ENCODE measurements at regions not wholly inside any gene's neighbourhood (a gene's known extent, or its start where the extent isn't known, plus 50 kb on each side); places are given as distances from the start of the nearest gene placed in this dataset.

DNA sequence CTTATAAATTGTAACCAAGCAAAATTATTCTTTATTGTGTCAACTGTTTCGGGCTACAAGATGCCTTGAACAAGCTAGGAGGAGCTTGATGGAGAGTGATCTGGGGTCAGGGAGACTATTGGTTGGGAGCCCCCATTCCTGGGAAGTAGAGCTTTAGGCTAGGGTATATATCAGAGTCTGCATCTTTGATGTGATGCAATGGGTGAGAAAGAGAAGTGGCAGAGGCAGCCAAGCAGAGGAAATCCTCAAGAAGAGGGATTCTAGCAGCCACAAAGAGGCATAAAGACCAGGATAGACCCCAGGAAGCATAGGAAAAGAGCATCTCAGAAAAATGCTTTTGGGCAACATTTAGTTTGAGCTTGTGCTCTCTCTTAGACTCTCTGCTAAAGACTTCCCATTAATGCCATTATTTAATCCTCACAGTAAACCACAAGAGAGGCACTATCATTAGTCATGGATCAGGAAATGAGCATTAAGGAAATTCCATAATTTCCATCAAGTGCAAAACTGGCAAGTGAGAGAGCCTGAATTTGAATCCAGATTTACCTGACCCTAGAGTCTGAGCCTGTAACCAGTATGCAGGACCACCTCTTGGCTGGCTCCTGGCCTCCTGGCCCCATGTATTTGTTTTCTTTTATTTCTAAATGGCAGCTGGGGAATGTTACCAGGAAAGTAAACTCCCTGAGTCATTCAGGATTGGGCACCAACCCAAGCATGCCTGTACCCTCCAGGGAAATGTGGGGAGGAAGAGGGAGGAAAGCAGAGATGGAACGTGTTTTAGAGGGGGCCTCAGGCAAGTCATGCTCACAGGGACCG is 118.7 kb downstream of the RPL22L1 start:
- no peak for DNase-seq

DNA sequence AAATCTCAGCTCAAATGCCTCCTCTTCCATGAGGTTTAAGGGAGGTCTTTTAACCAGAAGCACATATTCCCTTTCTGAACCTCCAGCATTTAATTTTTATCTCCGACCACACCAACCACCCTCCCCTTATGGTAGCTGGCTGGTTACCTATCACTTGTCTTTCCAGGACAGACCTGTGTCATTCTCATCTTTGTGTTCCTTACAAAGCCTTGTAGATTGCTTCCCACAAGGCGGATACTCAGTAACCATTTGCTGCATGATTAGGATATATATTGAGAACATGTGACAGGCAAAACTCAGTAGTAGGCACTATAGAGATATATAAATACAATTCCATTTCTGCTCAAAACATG is 119.5 kb downstream of the RPL22L1 start:
- no peak for DNase-seq

DNA sequence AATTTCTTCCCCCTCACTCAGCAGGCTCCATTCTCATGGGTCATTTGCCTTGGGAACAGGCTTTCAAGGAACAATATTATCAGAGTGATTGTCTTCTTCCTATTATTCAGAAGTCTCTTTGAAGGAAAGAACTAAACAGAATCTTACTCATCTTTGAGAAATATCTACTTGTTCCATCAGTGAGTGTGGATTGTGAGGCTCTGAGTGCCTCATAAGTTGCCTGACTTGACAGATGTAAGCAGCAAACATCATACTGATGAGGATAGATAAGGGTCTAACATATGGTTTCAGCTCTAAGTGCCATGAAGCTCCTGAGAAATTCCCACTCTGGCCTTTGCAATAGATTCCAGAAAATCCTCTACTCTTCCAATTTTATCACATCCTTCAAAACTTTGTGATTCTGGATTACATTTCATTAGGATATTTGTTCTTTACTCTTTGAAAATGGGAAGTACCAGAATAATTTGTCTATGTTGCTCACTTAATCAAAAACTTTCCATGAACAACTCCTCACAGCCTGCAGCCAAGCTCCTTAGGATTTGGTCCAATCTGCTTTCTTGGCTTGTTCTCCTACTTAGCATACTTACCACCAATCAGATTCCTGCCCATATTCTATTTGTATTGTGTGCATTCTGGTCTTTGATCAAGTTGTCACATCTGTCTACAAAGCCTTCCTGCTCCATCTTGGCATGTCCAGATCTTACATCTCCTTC is 120.1 kb downstream of the RPL22L1 start:
- no peak for DNase-seq

DNA sequence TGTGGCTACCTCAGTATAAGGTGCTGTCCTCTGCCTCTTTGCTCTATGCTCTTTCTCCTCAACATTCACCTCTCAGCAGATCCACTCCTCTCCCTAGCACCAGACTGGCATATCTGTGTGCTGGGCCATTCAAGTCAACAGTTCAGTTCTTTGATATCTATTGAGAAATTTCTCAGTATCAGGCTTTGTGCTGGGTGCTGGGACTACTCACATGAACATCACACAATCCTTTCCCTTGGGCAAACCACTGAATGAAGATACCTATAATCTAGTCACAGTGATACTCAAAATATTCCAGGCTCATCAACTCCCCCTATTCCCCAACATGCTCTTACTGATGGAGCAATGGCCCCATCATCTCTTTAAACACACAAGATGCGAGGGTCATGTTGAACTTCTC is 120.8 kb downstream of the RPL22L1 start:
- no peak for DNase-seq

DNA sequence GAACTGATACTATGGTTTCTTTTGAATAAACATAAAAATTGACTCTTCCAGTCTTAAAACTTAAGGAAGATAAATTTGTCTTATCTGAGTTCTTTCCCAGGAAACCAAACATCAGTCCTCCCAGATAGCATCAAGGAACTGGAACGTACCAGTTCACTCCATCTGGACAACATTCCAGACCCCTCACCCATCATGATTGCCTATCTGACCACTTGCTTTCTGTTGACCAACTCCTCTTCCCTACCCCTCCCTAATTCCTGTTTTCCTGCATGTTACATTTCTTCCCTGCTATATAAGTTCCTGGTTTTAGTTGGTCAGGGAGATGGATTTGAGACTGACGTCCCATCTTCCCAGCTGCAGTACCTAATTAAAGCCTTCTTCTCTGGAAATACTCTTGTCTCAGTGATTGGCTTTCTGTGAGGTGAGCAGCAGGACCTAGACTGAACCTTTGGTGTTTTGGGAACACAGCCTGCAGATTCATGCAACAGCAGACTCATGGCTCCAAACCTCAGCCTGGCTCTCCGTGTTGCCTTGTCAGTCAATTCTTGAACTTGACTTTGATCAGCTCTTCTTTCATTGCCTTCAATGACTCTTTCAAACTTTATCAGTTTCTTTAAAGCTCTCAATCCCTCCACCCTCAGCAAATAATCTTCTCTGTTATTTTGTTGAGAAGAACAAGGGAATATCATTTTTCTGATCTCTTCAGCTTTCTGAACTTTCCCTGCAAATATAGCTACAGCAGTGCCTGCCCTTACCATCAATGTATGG is 123.6 kb downstream of the RPL22L1 start:
- DNase-seq, result no peak

DNA sequence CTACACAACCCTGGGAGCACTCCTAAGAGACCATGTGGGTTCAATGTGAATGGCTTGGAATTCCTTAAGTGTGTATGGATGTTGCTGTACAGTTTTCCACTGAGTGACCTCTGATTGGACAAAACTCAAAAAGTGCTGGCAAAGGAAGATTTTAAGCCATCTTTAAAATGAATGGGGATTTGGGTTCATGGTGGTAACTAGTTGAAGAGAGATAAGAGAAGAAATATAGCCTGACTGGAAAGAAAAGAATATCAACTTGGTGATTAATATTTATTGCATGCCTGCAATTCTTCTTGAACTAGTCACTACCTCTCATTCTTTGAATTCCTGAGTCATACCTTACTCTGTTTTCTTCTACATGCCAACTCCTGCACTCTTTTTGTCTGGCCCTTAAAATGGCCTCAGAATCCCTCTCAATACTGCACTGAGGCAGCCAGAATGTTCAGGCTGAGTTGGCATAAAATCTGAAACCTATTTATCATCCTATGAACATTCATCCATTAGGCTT is 124.7 kb downstream of the RPL22L1 start:
- DNase-seq, result no peak

DNA sequence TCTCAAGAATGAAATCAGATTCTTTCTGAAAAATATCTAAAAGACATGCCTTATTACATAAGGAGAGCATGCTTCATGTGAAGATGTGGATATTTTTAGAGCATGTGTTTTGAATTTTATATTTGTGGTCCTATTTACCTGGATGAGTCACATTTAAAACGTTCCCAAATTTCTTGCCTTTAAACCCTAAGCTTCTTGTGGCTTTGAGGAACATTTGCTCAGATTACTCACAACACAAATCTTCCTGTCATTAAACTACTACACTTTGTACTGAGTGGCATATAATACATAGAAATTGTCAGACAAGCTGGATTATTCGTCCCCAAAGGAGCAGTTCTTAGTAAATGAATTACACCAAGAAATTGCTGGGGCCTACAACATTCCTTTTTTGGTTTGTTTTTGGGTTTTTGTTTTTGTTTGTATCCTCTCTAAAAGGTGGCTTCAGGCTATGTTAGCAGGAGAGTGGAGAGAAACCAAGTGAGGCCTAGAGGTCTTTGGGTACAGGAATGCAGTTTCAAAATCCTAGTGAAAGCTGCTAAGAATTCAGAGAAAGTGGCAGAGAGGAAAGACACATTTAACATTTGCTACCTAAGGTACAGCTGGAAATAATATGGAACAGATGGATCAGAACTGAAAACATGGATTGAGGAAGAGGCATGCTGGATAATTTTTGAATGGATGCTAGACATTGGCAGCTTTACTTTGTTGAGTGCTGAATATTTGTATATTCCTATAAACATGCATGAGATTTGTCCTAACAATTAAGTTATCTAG is 128.1 kb downstream of the RPL22L1 start:
- DNase-seq, result no peak

DNA sequence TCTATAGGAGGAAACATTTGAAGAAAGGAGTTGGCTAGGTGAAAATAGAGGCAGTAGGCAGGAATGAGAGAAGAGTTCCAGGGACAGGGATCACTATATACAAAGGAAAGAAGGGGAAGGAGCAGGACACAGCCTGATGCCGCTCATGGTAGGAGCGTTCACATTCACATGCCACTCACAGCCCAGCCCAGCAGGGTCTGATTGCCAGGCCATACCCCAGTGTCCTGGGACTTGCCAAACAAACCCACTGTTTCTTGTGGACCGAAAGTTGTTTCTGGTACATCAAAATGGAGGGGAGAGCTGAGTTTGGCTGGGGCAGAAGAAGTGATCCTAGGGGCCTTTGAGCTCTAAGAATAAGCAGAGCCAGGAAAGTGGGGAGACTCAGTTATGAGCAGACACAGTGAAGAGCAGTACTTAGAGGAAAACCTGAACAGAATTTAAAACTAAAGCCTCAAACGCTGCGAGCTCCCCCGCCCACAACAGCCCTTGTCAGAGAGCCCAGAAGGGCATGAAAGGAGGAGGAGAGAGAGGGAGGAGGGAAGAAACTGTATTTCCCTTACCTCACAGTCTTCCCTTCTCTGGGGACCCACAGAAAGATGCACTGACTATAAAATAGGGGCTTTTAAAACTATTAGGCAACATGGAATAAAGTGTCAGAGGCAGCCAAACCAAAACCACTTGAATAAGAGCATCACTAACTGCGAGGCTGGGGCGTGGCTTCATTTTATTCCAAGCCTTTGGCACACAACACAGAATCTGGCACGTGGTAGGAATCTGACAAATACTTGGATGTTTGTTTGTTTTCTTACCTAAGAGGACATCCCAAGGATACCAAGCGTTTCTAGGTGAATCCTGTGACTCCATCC is 129.0 kb downstream of the RPL22L1 start:
- DNase-seq, result no peak

DNA sequence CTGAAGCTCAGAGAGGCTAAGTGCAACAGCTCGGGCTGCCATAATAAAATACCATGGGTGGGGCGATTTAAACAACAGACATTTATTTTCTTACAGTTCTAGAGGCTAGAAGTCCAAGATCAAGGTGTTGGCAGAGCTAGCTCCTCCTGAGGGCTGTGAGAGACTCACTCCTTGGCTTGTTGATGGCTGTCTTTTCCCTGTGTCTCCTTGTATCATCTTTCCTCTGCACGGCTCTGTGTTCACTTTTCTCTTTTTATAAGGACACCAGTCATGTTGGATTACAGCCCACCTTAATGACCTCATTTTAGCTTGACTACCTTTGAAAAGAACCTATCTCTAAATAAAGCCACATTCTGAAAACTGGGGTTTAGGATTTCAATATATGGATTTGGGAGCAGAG is 129.7 kb downstream of the RPL22L1 start:
- no peak for DNase-seq

DNA sequence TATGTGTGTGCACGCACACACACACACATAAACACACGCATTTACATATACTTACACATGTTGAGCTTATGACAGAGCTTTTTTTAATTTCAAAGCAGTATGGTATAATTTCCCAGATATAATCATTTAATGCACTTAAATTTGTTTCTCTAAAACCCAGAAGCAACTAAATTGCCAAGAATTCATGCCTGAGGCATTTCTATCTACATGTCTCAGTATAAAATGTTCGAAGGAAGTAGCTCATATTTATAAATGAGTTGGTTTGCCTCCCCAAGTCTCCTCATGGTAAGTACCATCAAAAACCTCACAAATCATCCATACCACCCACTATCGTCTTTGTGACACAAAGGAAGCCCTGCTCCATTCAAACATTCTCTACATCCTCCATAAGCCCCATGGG is 130.6 kb downstream of the RPL22L1 start:
- DNase-seq, result no peak

DNA sequence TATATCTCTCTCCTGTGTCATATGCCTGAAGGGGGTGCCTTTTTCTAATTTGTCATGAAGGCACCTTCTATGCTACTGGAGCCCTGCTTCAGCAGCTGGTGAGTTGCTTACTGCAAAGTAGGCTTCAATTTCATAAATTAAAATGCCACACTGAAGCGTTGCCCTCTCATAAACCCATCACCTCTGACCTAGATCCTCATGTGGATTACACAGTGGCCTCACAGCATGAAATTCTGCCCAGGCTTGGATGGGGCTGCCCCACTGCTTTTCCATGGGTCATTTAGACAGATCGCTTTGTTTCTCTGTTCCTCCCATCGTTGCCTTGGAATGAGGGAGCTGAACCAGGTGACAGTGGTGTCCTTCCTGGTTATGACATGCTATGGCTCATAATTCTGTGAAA is 131.2 kb downstream of the RPL22L1 start:
- DNase-seq, result no peak

DNA sequence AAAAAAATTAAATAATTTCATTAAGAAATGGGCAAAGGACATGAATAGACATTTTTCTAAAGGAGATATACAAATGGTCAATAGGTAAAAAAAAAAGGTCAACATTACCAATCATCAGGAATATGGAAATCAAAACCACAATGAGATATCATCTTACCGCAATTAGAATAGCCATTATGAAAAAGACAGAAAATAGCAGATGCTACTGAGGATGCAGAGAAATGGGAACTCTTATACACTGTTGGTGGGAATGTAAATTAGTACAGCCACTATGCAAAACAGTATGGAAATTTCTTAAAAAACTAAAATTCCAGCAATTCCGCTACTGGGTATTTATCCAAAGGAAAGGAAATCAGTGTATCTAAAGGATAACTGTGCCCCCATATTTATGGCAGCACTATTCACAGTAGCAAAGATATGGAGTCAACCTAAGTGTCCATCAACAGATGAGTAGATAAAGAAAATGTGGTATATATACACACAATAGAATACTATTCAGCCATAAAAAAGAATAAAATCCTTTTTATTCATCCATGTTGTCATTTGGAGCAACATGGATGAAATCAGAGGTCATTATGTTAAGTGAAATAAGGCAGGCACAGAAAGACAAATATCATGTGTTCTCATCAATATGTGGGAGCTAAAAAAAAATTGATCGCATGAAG is 132.4 kb downstream of the RPL22L1 start:
- DNase-seq, result no peak

DNA sequence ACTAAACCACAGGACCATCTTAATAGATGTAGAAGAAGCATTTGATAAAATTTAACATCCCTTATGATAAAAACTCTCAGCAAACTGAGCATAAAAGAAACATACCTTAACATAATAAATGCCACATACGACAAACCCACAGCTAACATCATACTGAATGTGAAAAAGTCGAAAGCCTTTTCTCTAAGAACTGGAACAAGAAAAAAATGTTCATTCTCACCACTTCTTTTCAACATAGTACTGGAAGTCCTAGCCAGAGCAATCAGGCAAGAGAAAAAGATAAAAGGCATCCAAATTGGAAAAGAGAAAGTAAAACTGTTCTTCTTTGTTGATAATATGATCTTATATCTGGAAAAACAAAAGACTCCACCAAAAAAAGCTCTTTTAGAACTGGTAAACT is 134.2 kb downstream of the RPL22L1 start:
- DNase-seq, result no peak

DNA sequence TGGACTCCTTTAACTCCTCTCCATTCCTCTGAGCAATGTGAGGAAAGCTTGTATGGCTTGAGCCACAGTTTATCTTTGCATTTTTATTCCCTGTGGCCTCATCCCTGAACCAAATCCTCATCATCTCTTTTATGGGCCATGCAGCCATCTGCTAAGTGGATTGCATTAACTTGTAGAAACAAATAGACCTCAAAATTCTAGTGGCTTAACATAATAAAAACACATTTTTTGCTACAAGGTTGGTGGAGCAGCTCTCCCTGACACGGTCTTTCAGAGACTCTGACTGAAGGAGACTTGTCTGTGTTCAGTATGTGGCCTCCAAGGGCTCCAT is 135.3 kb downstream of the RPL22L1 start:
- no peak for DNase-seq

DNA sequence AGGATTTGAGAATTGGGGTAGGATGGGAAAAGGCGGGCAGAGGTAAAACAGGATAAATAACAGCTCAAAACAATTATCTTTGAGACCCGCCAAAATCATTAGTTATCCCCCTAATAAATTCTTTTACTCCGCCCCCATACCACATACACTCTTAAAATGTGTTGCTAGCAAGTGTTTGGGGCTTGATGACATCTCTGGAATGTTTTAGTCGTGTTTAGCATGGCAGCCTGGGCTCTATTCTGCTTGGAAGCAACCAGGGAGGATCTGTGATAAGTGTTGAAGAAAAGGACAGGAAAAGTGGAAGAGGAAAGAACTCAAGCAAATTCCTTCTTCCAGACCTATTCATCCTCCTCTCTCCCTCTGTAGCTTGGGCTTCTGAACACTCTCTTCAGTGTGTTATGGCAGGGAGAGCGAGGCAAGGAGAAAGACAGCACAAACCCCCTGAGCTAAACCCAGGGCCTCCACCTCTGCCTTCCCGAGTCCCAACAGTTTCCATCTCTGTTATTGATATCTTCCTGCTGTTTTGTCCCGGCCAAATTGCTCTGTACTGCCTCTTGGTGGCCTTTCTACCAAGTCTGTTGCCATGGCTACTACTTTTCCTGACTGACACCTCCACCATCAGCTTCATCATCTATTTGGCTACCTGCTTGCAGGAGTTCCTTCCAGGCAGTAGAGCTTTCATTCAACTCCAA is 135.8 kb downstream of the RPL22L1 start:
- no peak for DNase-seq

DNA sequence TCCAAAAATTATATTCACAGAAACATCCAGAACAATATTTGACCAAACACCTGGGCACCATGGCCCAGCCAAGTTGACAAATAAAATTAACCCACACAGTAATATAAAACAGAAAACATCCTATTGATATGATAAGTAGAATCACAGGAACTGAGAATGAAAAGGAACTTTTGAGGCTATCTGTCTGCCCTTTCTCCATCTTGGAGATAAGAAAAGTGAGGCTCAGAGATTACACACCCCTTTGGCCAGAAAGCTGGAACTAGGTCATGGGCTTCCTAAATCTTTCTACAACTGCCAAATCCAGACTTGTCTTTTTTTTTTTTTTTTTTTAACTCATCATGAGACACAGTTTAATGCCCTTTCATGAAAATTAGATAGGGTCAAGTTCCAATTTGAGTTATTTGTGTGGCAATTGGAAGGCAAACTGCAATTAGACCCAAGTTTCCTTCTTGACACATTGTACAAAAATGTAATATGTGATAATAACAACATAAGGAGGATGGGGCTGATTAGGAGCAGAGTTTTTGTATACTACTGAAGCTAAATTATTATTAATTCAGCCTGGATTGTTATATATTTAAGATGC is 137.2 kb downstream of the RPL22L1 start:
- DNase-seq, result no peak

DNA sequence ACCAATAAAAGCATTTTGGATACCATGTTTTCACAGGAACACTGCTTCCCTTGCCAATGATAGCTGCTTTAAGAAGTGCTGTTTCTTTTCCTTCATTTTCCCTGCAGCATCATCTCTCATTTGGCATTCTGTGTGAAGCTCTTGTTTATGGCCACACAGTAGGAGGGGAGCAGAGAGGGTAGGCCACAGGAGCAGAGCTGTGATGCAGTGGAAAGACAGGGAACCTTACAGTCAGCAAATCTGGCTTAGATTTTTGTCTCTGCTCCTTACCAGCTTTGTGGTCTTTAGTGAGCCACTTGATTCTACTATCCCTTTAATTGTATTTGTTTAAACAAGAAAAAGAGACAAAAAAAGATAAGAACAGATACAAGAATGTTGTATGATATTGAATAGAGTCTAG is 138.7 kb downstream of the RPL22L1 start:
- DNase-seq, result no peak

DNA sequence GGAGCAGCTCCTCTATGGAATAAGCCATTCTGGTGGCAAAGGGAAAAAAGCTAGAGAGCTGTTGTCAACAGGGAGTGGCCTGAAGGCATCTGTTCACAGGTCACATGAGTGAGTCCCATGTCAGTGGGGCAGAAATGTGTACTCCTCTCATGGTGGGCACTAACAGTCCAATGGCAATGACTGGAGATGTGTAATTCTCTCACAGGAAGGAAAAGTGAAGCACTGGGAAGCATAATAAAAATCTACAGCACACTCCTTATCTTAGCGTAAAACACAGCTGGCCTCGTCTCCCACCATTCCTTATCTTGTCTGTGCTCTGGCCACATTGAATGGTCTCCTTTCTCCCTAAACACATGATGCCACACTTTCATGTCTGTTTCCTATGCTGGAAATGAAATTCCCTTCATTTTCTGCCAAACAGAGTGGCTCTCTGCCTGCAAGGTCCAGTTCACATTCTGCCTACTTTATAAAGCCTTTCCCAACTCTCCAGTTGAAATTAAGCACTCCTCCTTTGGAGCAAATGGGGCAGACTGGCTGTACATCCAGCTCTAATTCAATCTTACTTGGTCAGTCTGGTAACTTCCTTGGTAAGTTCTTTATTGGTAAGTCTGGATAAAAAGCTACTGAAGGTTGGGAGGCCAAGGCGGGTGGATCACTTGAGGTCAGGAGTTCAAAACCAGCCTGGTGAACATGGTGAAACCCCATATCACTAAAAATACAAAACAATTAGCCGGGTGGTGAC is 139.8 kb downstream of the RPL22L1 start:
- DNase-seq, result no peak

DNA sequence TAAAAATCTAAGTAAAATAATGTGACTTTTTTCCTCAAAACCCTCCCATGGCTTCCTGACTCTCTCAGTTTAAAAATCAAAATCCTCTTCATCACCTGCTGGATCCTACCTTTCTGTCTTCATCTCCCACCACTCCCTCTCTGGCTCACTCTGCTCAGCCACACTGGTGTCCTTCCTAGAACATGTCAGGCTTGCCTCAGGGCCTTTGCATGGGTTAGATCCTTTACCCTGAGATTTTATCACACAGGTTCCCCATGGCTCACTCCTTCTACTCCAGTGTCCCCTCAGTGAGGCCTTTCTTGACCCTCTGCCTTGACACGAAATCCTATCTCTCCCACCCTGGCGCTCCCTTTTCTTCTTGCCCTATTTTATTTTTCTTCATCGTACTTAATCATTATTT is 141.8 kb downstream of the RPL22L1 start:
- DNase-seq, result no peak

DNA sequence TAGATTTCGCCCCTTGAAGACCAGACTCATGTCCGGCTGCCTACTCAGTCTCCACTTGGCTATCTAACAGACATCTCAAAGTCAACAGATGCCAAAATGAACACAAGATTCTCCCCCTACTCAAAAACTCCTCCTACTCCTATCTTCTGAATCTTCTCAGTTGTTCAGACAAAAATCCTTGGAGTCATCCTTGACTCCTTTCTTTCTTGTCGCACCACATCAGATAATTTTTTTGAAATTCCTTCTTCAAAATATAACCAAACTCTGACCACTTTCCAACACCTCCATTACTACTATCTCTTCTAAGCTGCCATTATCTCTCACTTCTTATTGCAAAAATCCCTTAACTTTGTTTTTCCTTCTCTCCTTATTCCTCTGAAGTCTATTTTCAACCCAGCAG is 141.9 kb upstream of the SLC7A14 start:
- no peak for DNase-seq

Measured in NCI-H1048 (cell line).